ENCODE measurements at regions not wholly inside any gene's neighbourhood (a gene's known extent, or its start where the extent isn't known, plus 50 kb on each side); places are given as distances from the start of the nearest gene placed in this dataset.

GRCh38 chr3:103048068-103048722 lies 613.4 kb downstream of the ZPLD1 start:
- no peaks in the 10 kb centered on the region for H3K9me3 ChIP-seq (ENCODE audit: control insufficient read depth, low read depth, low read length)
- H3K27me3 ChIP-seq (ENCODE audit: control insufficient read depth, insufficient read depth, low read length): no peaks in the 10 kb centered on the region
- no peak overlapping the region for H3K4me3 ChIP-seq (ENCODE audit: low read length)
- WGBS (ENCODE audit: insufficient coverage, low lambda C conversion rate): no CpG with 5 or more reads among the region's 5 CpGs
- H3K27ac ChIP-seq (ENCODE audit: low read length): no peak overlapping the region
- H3K36me3 ChIP-seq (ENCODE audit: control insufficient read depth, insufficient read depth, low read length): no peaks in the 10 kb centered on the region
- peaks cover 14% of the 10 kb centered on the region for H3K4me1 ChIP-seq (ENCODE audit: control insufficient read depth, insufficient read depth, low read length)
- peak in 1 of 2 donors; percentile 39 for DNase-seq

- peak; percentile 71 to 86 for DNase-seq
- peak overlapping the region; percentile 10 for H3K27ac ChIP-seq (ENCODE audit: low read length)
Observed at GRCh38 chr3:103052236-103052830, 617.5 kb downstream of the ZPLD1 start.

DNA sequence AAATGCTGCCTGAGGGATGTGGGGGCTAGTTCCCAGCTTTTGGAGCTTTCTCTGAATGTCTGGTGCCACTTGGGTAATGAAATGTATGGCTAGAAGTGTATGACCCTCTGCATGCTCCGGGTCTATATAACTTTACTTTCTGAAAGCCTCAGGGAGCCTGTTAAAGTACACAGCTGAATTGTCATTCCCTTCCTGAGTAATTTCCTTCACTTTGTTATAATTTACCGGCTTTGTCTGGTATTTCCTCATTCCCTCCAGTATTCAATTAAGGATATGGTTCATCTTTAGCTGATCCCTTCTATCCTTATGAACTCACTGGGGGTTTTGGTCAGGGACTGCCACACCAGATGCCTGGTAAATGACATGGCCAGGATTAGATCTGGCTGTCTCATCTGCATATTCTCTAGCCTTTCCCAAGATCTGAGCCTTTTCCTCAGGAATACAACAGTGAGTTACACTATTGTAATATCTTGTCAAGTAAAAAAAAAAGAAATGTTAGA lies 620.3 kb downstream of the ZPLD1 start:
- Histone ChIP-seq H3K27me3 (ENCODE audit: control insufficient read depth, insufficient read depth, low read length) (no peaks in the 10 kb centered on the region), H3K9me3 (ENCODE audit: control insufficient read depth, low read depth, low read length) (no peaks in the 10 kb centered on the region), H3K4me1 (ENCODE audit: control insufficient read depth, insufficient read depth, low read length) (peaks cover 41% of the 10 kb centered on the region), H3K4me3 (ENCODE audit: low read length) (no peak overlapping the region), H3K36me3 (ENCODE audit: control insufficient read depth, insufficient read depth, low read length) (no peaks in the 10 kb centered on the region), H3K27ac (ENCODE audit: low read length) (no peak overlapping the region)
- WGBS (ENCODE audit: insufficient coverage, low lambda C conversion rate): 80% methylated on average over 1 of the region's 2 CpGs
- DNase-seq: no peak

More at GRCh38 chr3:103052236-103052830, 617.5 kb downstream of the ZPLD1 start:
- no peaks in the 10 kb centered on the region for H3K9me3 ChIP-seq (ENCODE audit: control insufficient read depth, low read depth, low read length)
- no peaks in the 10 kb centered on the region for H3K27me3 ChIP-seq (ENCODE audit: control insufficient read depth, insufficient read depth, low read length)
- no peaks in the 10 kb centered on the region for H3K36me3 ChIP-seq (ENCODE audit: control insufficient read depth, insufficient read depth, low read length)
- WGBS (ENCODE audit: insufficient coverage, low lambda C conversion rate): no CpG with 5 or more reads among the region's 1 CpG
- H3K4me3 ChIP-seq (ENCODE audit: low read length): no peak overlapping the region
- peaks cover 38% of the 10 kb centered on the region for H3K4me1 ChIP-seq (ENCODE audit: control insufficient read depth, insufficient read depth, low read length)

- H3K27me3 ChIP-seq (ENCODE audit: control insufficient read depth, insufficient read depth, low read length): no peaks in the 10 kb centered on the region
- no peaks in the 10 kb centered on the region for H3K9me3 ChIP-seq (ENCODE audit: control insufficient read depth, low read depth, low read length)
- H3K4me1 ChIP-seq (ENCODE audit: control insufficient read depth, insufficient read depth, low read length): peaks cover 43% of the 10 kb centered on the region
- no peaks in the 10 kb centered on the region for H3K36me3 ChIP-seq (ENCODE audit: control insufficient read depth, insufficient read depth, low read length)
- 0% methylated on average over 1 of the region's 3 CpGs for WGBS (ENCODE audit: insufficient coverage, low lambda C conversion rate)
- DNase-seq: peak; percentile 68 to 90
- H3K27ac ChIP-seq (ENCODE audit: low read length): peak overlapping the region; percentile 86
- H3K4me3 ChIP-seq (ENCODE audit: low read length): no peak overlapping the region
Observed at GRCh38 chr3:103056542-103056941, 621.7 kb downstream of the ZPLD1 start.

DNA sequence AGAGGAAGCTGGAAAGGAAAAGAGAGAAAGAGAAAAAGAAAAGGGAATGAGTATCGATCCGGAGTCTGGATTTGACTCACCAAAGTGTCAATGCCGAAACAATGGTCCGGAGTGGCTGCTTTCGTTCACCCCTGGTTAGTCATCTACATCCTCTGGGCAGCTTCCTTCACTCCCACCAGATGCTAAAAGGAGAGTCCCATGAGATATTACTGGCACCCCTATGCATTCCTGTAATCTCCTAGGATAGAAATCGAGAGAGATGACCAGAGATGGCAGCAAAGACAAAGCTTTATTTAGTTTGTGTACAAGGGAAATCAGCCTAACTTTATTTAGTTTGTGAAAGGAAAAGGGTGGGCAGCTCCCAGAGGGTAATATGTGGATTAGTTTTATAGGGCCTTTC lies 622.2 kb downstream of the ZPLD1 start:
- peak overlapping the region; percentile 86 for H3K27ac ChIP-seq (ENCODE audit: low read length)
- H3K4me1 ChIP-seq (ENCODE audit: control insufficient read depth, insufficient read depth, low read length): peaks cover 41% of the 10 kb centered on the region
- no CpG with 5 or more reads among the region's 6 CpGs for WGBS (ENCODE audit: insufficient coverage, low lambda C conversion rate)

DNA sequence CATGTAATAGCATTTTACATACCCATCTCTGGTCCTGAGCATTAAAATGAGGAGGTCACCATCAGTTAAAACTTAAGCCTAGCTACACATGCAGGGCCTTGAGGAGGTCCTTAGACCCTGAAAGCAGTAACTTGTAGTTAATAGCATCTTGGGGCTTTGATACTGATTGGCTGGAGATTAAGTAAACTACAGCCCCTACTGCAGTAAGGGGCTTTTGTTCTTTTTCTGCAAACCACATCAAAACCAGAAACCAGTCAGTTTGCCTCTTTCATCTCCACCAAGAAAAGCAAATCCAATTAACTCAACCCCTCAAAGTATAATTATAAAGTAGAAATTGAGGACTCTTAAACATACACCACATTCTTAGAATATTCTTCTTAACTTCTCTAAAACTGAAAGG lies 622.7 kb downstream of the ZPLD1 start:
- peak overlapping the region; percentile 86 for H3K27ac ChIP-seq (ENCODE audit: low read length)
- no peaks in the 10 kb centered on the region for H3K27me3 ChIP-seq (ENCODE audit: control insufficient read depth, insufficient read depth, low read length)

More for the DNA sequence above, 622.2 kb downstream of the ZPLD1 start:
- Histone ChIP-seq H3K27me3 (ENCODE audit: control insufficient read depth, insufficient read depth, low read length) (no peaks in the 10 kb centered on the region), H3K9me3 (ENCODE audit: control insufficient read depth, low read depth, low read length) (no peaks in the 10 kb centered on the region), H3K36me3 (ENCODE audit: control insufficient read depth, insufficient read depth, low read length) (no peaks in the 10 kb centered on the region), H3K4me3 (ENCODE audit: low read length) (no peak overlapping the region)
- no peak for DNase-seq

GRCh38 chr3:103059432-103059831 lies 624.6 kb downstream of the ZPLD1 start:
- Histone ChIP-seq H3K9me3 (ENCODE audit: control insufficient read depth, low read depth, low read length) (no peaks in the 10 kb centered on the region), H3K4me1 (ENCODE audit: control insufficient read depth, insufficient read depth, low read length) (peaks cover 31% of the 10 kb centered on the region), H3K27ac (ENCODE audit: low read length) (peak overlapping the region; percentile 60), H3K4me3 (ENCODE audit: low read length) (no peak overlapping the region), H3K36me3 (ENCODE audit: control insufficient read depth, insufficient read depth, low read length) (no peaks in the 10 kb centered on the region), H3K27me3 (ENCODE audit: control insufficient read depth, insufficient read depth, low read length) (no peaks in the 10 kb centered on the region)
- WGBS (ENCODE audit: insufficient coverage, low lambda C conversion rate): 20% methylated on average over 2 of the region's 2 CpGs
- DNase-seq: peak; percentile 67 to 86

More for the DNA sequence above, 622.7 kb downstream of the ZPLD1 start:
- no peaks in the 10 kb centered on the region for H3K36me3 ChIP-seq (ENCODE audit: control insufficient read depth, insufficient read depth, low read length)
- DNase-seq: no peak
- H3K9me3 ChIP-seq (ENCODE audit: control insufficient read depth, low read depth, low read length): no peaks in the 10 kb centered on the region
- H3K4me1 ChIP-seq (ENCODE audit: control insufficient read depth, insufficient read depth, low read length): peaks cover 38% of the 10 kb centered on the region
- no peak overlapping the region for H3K4me3 ChIP-seq (ENCODE audit: low read length)

- Histone ChIP-seq H3K27ac (ENCODE audit: low read length) (no peak overlapping the region), H3K4me3 (ENCODE audit: low read length) (no peak overlapping the region), H3K4me1 (ENCODE audit: control insufficient read depth, insufficient read depth, low read length) (peaks cover 23% of the 10 kb centered on the region), H3K27me3 (ENCODE audit: control insufficient read depth, insufficient read depth, low read length) (no peaks in the 10 kb centered on the region), H3K9me3 (ENCODE audit: control insufficient read depth, low read depth, low read length) (no peaks in the 10 kb centered on the region), H3K36me3 (ENCODE audit: control insufficient read depth, insufficient read depth, low read length) (no peaks in the 10 kb centered on the region)
- 96% methylated on average over 3 of the region's 3 CpGs for WGBS (ENCODE audit: insufficient coverage, low lambda C conversion rate)
- no peak for DNase-seq
Observed at GRCh38 chr3:103060242-103060641, 625.4 kb downstream of the ZPLD1 start.

DNA sequence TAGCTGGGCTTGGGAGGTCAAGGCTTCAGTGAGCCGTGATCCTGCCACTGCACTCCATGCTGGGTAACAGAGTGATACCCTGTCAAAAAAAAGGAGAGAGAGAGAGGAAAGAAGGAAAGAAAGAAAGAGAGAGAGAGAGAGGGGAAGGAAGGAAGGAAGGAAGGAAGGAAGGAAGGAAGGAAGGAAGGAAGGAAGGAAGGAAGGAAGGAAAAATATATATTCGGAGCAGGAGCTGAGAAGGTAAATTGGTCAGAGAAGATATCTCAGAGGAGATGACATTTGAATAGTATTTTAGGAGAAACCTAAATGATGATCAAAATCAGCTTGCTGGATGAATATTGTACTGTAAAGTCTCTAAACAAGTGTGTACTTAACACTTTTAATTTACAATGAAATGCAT lies 633.1 kb downstream of the ZPLD1 start:
- Histone ChIP-seq H3K4me3 (ENCODE audit: low read length) (no peak overlapping the region), H3K27me3 (ENCODE audit: control insufficient read depth, insufficient read depth, low read length) (no peaks in the 10 kb centered on the region), H3K9me3 (ENCODE audit: control insufficient read depth, low read depth, low read length) (no peaks in the 10 kb centered on the region), H3K27ac (ENCODE audit: low read length) (no peak overlapping the region), H3K4me1 (ENCODE audit: control insufficient read depth, insufficient read depth, low read length) (no peaks in the 10 kb centered on the region), H3K36me3 (ENCODE audit: control insufficient read depth, insufficient read depth, low read length) (no peaks in the 10 kb centered on the region)
- 90% methylated on average over 2 of the region's 2 CpGs for WGBS (ENCODE audit: insufficient coverage, low lambda C conversion rate)
- no peak for DNase-seq

DNA sequence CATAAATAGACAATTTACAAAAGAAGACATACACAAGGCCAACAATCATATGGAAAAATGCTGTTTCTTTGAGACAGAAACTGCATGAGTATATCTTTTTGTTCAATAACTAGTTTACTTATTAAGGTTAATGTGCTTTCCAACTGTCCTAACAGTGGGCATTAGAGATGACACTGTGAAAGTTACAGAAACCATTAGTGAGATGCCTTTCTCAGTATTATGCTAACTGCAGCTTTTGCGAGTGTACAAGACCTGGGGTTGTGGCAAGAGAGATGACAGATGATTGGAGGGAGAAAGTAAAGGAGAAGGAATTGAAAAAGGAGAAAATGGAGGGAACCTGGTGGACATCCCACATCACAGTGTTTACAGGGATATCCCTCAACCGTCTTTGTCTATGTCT lies 640.5 kb downstream of the ZPLD1 start:
- no CpG with 5 or more reads among the region's 2 CpGs for WGBS (ENCODE audit: insufficient coverage, low lambda C conversion rate)
- DNase-seq: no peak
- Histone ChIP-seq H3K9me3 (ENCODE audit: control insufficient read depth, low read depth, low read length) (no peaks in the 10 kb centered on the region), H3K27me3 (ENCODE audit: control insufficient read depth, insufficient read depth, low read length) (no peaks in the 10 kb centered on the region), H3K27ac (ENCODE audit: low read length) (no peak overlapping the region), H3K4me1 (ENCODE audit: control insufficient read depth, insufficient read depth, low read length) (peaks cover 12% of the 10 kb centered on the region), H3K36me3 (ENCODE audit: control insufficient read depth, insufficient read depth, low read length) (no peaks in the 10 kb centered on the region), H3K4me3 (ENCODE audit: low read length) (no peak overlapping the region)

GRCh38 chr3:103077910-103078309 lies 643.1 kb downstream of the ZPLD1 start:
- H3K27me3 ChIP-seq (ENCODE audit: control insufficient read depth, insufficient read depth, low read length): no peaks in the 10 kb centered on the region
- peak; percentile 43 to 79 for DNase-seq
- H3K4me3 ChIP-seq (ENCODE audit: low read length): no peak overlapping the region
- no peaks in the 10 kb centered on the region for H3K36me3 ChIP-seq (ENCODE audit: control insufficient read depth, insufficient read depth, low read length)
- H3K9me3 ChIP-seq (ENCODE audit: control insufficient read depth, low read depth, low read length): no peaks in the 10 kb centered on the region
- H3K27ac ChIP-seq (ENCODE audit: low read length): peak overlapping the region; percentile 69
- WGBS (ENCODE audit: insufficient coverage, low lambda C conversion rate): 37% methylated on average over 2 of the region's 3 CpGs
- peaks cover 12% of the 10 kb centered on the region for H3K4me1 ChIP-seq (ENCODE audit: control insufficient read depth, insufficient read depth, low read length)
